IPS-20b (cell line): ENCODE measurements at regions not wholly inside any gene's neighbourhood (a gene's known extent, or its start where the extent isn't known, plus 50 kb on each side); places are given as distances from the start of the nearest gene placed in this dataset.

Experiments
- H3K27ac ChIP-seq: one replicate; pipeline ENCODE4 v1.5.1; 2013; ENCODE audit warnings: low read length
- H3K27me3 ChIP-seq: 2 replicates; pipeline ENCODE4 v1.6.1; 2013; ENCODE audit warnings: mild to moderate bottlenecking, low read length, inconsistent platforms; ENCODE audit not compliant: insufficient read depth
- H3K36me3 ChIP-seq: 2 replicates; pipeline ENCODE4 v1.6.1; 2013; ENCODE audit warnings: low read depth, mild to moderate bottlenecking, inconsistent platforms, low read length, moderate library complexity; ENCODE audit not compliant: insufficient read depth
- H3K4me1 ChIP-seq: 2 replicates; pipeline ENCODE4 v1.6.1; 2013; ENCODE audit warnings: mild to moderate bottlenecking, control low read depth, inconsistent platforms, low read length, moderate library complexity; ENCODE audit not compliant: insufficient read depth
- H3K4me3 ChIP-seq: 2 replicates; pipeline ENCODE4 v1.5.1; 2013; ENCODE audit warnings: mild to moderate bottlenecking, low read length, inconsistent platforms
- H3K9ac ChIP-seq: 2 replicates; pipeline ENCODE4 v1.6.1; 2013; ENCODE audit warnings: low read depth, mild to moderate bottlenecking, inconsistent platforms, low read length, moderate library complexity
- H3K9me3 ChIP-seq: 2 replicates; pipeline ENCODE4 v1.6.1; 2013; ENCODE audit warnings: mild to moderate bottlenecking, low read depth, low read length, inconsistent platforms; ENCODE audit not compliant: insufficient read depth

DNA sequence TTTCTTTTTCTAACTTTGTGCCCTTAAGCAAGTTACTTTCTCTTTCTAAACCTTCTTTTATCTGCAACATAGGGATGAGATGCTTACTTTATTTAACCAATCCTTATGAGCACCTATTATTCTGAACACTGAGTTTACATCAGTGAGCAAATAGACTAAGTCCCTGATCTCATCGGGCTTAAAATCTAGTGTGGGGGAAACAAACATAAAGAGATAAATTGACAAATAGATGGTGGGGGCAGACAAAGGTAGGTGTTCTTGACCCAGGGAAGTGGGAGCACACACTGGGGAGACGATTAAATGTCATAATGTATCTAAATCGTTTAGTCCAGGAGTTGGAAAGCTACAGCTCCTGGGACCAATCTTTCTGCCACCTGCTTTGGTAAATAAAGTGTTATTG is 129.6 kb downstream of the TFAP2C start:
- Histone ChIP-seq H3K4me1 (no peaks in the 10 kb centered on the region), H3K27me3 (peaks cover 5% of the 10 kb centered on the region; the same call in 1 of the 2 replicates), H3K9ac (no peak overlapping the region), H3K9me3 (no peaks in the 10 kb centered on the region), H3K4me3 (no peak overlapping the region), H3K27ac (no peak overlapping the region), H3K36me3 (no peaks in the 10 kb centered on the region)

GRCh38 chr20:56759741-56760278 is 130.7 kb downstream of the TFAP2C start:
- H3K36me3 ChIP-seq: no peaks in the 10 kb centered on the region
- no peak overlapping the region for H3K9ac ChIP-seq
- no peaks in the 10 kb centered on the region for H3K4me1 ChIP-seq
- H3K27ac ChIP-seq: no peak overlapping the region
- H3K27me3 ChIP-seq: 0 out of 2 replicates have a peak, but pooled peaks cover under 1% of the 10 kb centered on the region
- H3K9me3 ChIP-seq: no peaks in the 10 kb centered on the region
- no peak overlapping the region for H3K4me3 ChIP-seq

GRCh38 chr20:56760610-56761009 is 131.5 kb downstream of the TFAP2C start:
- no peak overlapping the region for H3K9ac ChIP-seq
- no peaks in the 10 kb centered on the region for H3K9me3 ChIP-seq
- no peaks in the 10 kb centered on the region for H3K36me3 ChIP-seq
- H3K4me3 ChIP-seq: no peak overlapping the region
- H3K4me1 ChIP-seq: no peaks in the 10 kb centered on the region
- no peaks in the 10 kb centered on the region for H3K27me3 ChIP-seq
- H3K27ac ChIP-seq: no peak overlapping the region

DNA sequence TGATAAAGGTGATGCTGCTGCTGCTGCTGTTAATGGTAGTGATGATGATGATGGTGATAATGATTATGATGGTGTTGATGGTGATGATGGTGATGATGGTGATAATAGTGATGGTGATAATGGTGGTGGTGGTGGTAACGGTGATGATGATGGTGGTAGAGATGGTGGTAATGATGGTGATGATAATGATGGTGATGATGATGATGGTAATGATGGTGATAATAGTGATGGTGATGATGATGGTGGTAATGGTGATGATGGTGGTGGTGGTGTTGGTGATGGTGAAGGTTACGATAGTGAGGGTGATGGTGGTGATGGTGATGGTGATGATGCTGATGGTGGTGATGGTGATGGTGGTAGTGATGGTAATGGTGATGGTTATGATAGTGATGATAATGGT is 132.3 kb downstream of the TFAP2C start:
- H3K4me3 ChIP-seq: no peak overlapping the region
- no peaks in the 10 kb centered on the region for H3K36me3 ChIP-seq
- no peaks in the 10 kb centered on the region for H3K4me1 ChIP-seq
- no peaks in the 10 kb centered on the region for H3K9me3 ChIP-seq
- no peaks in the 10 kb centered on the region for H3K27me3 ChIP-seq
- H3K27ac ChIP-seq: no peak overlapping the region
- H3K9ac ChIP-seq: no peak overlapping the region

DNA sequence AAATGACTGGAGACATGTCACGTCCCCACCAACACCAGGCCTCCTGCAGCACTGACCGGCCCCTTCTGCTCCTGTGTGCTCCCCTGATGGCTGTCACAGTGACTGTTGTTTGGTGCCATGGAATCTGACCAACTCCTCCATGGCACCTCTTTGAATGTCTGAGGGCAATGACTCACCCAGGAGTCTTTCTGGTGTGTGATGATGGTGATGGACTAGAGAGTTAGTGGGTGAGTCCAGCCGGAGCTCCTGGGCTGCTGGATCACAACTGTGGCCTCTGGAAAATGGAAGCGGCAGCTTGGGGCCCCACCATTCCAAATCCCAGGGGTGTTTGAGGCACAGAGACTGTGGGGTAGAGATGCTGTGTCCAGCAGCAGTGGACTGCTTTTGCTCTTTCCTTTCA is 133.3 kb downstream of the TFAP2C start:
- Histone ChIP-seq H3K9me3 (no peaks in the 10 kb centered on the region), H3K36me3 (no peaks in the 10 kb centered on the region), H3K4me3 (no peak overlapping the region), H3K27me3 (no peaks in the 10 kb centered on the region), H3K27ac (no peak overlapping the region), H3K9ac (no peak overlapping the region), H3K4me1 (no peaks in the 10 kb centered on the region)

DNA sequence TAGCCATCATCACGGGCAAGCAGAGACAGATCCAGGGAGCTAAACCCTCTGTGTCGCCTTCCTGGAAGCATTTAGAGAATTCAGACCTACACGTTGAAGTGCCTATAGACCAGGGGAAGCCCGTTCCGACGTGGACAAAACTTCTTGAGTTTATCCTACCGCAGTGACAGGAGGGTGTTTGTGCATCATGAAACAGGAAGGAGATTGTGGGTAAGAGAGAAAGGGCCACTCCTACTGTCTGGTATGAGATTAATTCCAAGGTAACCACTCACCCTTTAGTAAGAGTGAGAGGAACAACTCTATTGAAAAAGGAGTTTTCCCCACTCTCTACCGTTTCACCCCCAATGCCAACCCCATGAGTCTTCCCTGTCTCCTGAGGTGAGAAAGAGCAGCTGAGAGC is 133.7 kb downstream of the TFAP2C start:
- H3K4me3 ChIP-seq: no peak overlapping the region
- no peaks in the 10 kb centered on the region for H3K27me3 ChIP-seq
- no peak overlapping the region for H3K27ac ChIP-seq
- H3K4me1 ChIP-seq: no peaks in the 10 kb centered on the region
- H3K36me3 ChIP-seq: no peaks in the 10 kb centered on the region
- no peak overlapping the region for H3K9ac ChIP-seq
- H3K9me3 ChIP-seq: no peaks in the 10 kb centered on the region

DNA sequence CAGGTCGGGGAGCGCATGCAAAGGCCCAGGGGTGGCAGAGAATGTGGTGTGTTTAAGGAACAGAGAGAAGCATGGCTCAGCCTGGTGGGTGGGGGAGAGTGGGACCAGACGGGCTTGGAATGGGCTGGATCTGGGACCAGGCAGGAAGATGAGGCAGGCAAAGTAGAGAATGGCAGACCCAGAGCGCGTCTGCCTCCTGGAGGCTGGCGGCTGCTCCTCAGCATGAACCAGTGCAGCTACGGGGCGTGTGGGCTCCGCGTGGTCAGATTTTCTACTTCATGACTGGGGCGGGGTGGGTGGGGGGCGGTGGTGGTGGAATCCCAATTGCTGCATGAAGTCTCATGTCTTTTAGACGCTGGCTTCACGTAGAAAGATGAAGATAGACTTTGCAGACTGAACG is 135.6 kb downstream of the TFAP2C start:
- no peak overlapping the region for H3K27ac ChIP-seq
- H3K9ac ChIP-seq: no peak overlapping the region
- no peak overlapping the region for H3K4me3 ChIP-seq
- no peaks in the 10 kb centered on the region for H3K4me1 ChIP-seq
- no peaks in the 10 kb centered on the region for H3K9me3 ChIP-seq
- no peaks in the 10 kb centered on the region for H3K36me3 ChIP-seq
- H3K27me3 ChIP-seq: no peaks in the 10 kb centered on the region

DNA sequence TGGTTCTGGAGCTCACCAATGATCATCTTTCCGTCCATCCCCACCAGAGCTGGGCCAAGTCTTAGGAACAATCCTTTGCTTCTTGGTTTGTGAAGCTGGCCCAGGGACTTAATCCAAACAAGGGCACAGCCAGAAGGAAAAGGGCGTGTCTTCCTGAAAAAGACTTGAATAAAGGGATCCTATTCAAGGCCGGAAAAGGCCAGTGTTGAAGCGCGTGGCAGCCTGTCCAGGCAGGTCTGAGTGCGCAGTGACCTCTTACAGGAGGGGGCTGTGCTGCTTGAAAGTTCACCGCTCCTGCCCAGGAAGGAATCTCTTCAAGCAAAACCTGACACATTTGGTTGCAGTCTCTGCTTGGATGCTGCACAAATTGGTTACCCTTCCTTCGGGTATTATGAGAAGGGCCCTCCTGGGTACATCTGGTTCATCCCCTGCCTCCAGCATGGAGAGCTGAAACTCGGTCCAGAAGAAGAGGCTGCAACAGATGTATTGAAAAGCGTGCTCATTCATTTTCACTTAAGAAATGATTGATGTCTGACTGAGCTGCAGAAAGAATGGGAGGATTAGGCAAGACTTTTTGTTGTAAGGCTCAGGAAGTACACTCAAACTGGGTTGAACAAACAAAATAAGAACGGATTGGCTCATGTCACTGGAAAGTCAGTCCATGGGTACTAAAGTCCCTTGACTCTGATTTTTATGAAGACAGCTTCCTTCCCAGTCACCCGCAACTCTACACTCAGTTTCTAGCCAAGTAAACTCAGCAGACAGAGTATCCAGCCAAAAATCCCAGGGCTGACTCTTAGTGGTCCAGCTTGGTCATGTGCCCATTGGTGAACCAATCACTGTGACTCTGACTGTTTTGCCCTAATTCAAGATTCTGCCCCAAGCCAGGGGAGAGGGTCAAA is 136.3 kb downstream of the TFAP2C start:
- no peak overlapping the region for H3K4me3 ChIP-seq
- H3K36me3 ChIP-seq: no peaks in the 10 kb centered on the region
- H3K27me3 ChIP-seq: no peaks in the 10 kb centered on the region
- no peaks in the 10 kb centered on the region for H3K4me1 ChIP-seq
- H3K9ac ChIP-seq: no peak overlapping the region
- no peaks in the 10 kb centered on the region for H3K9me3 ChIP-seq
- H3K27ac ChIP-seq: no peak overlapping the region

GRCh38 chr20:56766528-56766927 is 137.4 kb downstream of the TFAP2C start:
- no peaks in the 10 kb centered on the region for H3K27me3 ChIP-seq
- H3K36me3 ChIP-seq: no peaks in the 10 kb centered on the region
- no peaks in the 10 kb centered on the region for H3K4me1 ChIP-seq
- H3K9ac ChIP-seq: no peak overlapping the region
- H3K27ac ChIP-seq: no peak overlapping the region
- H3K4me3 ChIP-seq: no peak overlapping the region
- no peaks in the 10 kb centered on the region for H3K9me3 ChIP-seq

DNA sequence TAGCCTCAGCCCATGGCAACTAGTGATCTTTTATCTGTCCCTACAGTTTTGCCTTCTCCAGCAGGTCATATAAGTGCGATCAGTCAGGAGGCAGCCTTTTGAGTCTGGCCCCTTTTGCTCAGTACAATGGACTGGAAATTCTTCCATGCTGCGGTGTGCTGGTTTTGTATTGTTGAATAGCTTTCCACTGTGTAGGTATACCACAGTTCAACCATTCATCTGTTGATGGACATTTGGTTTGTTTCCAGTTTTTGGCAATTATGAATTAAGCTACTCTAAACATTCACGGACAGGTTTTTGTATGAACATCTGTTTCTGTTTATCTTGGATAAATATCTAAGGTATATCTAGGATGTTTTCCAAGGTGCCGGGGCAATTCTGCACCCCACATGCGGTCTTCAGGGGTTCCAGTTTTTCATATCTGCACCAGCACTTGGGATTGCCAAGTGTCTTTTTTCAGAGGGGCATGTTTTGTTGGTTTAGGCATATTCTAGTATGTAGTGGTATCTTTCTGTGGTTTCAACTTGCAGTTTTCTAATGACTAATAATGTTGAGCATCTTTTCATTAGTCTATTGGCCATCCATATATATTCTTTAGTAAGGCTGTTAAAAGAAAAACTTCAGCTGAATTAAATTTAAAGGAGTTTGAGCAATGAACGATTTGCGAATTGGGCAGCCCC is 141.0 kb downstream of the TFAP2C start:
- Histone ChIP-seq H3K4me1 (no peaks in the 10 kb centered on the region), H3K4me3 (no peak overlapping the region), H3K9ac (no peak overlapping the region), H3K27me3 (no peaks in the 10 kb centered on the region), H3K9me3 (no peaks in the 10 kb centered on the region), H3K27ac (no peak overlapping the region), H3K36me3 (no peaks in the 10 kb centered on the region)

DNA sequence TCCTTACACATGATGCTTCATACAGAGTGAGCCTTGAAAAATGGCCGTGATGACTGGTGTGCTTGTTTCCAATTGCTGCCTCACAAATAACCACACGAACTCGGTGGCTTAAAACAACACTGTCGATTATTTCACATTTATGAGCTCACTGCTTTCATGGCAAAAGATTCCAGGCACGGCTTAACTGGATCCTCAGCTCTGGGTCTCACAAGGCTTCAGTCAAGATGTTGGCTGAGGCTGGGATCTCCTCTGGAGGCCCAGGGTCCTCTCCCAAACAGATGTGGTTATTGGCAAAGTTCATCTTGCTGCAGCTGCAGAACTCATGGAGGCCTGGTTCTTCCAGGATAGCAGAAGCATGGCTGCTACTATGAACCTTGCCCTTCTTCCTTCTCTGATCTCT is 144.6 kb downstream of the TFAP2C start:
- Histone ChIP-seq H3K27ac (no peak overlapping the region), H3K27me3 (no peaks in the 10 kb centered on the region), H3K36me3 (no peaks in the 10 kb centered on the region), H3K9me3 (no peaks in the 10 kb centered on the region), H3K4me3 (no peak overlapping the region), H3K4me1 (peaks cover 1% of the 10 kb centered on the region; the same call in 1 of the 2 replicates), H3K9ac (no peak overlapping the region)

DNA sequence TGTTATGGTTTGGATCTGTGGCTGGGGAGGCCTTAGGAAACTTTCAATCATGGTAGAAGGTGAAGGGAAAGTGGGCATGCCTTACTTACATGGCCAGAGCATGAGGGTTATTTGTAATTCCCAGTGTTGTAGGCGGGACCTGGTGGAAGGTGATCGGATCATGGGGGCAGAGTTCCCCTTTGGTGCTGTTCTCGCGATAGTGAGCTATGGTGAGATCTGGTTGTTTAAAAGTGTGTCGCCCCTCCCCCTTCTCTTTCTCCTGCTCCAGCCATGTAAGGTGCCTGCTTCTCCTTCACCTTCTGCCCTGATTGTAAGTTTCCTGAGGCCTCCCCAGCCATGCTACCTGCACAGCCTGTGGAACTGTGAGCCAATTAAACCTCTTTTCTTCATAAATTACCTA is 145.8 kb downstream of the TFAP2C start:
- Histone ChIP-seq H3K4me1 (peaks cover 5% of the 10 kb centered on the region; the same call in 1 of the 2 replicates), H3K27me3 (no peaks in the 10 kb centered on the region), H3K4me3 (no peak overlapping the region), H3K27ac (no peak overlapping the region), H3K9me3 (no peaks in the 10 kb centered on the region), H3K36me3 (no peaks in the 10 kb centered on the region), H3K9ac (no peak overlapping the region)
